ENCODE measurements at regions not wholly inside any gene's neighbourhood (a gene's known extent, or its start where the extent isn't known, plus 50 kb on each side); places are given as distances from the start of the nearest gene placed in this dataset.

- no peaks in the 10 kb centered on the region for H3K79me2 ChIP-seq (ENCODE audit: insufficient read depth, low read length)
- H4K20me1 ChIP-seq (ENCODE audit: insufficient read depth, low read length): no peaks in the 10 kb centered on the region
- H3F3A ChIP-seq (ENCODE audit: insufficient read depth, low read length): no peaks in the 10 kb centered on the region
- no peaks in the 10 kb centered on the region for H3K9me3 ChIP-seq (ENCODE audit: low read length)
- no peaks in the 10 kb centered on the region for H3K36me3 ChIP-seq (ENCODE audit: insufficient read depth, low read length)
- H2AFZ ChIP-seq (ENCODE audit: low read length): no peak overlapping the region
- H3K27ac ChIP-seq (ENCODE audit: low read depth, low read length, poor library complexity, severe bottlenecking): no peak overlapping the region
- H3K4me3 ChIP-seq (ENCODE audit: low read depth, low read length, poor library complexity, severe bottlenecking): no peak overlapping the region
- TF ChIP-seq CTCF (IDR thresholded peaks at IDR 0.05; ENCODE audit: low read length) (no peak), EZH2 (IDR thresholded peaks at IDR 0.05; ENCODE audit: borderline replicate concordance, low read length) (no peak)
- no peak overlapping the region for H3K9ac ChIP-seq (ENCODE audit: low read length)
- H3K9me2 ChIP-seq (ENCODE audit: low read depth, low read length): no peaks in the 10 kb centered on the region
- no peaks in the 10 kb centered on the region for H3K27me3 ChIP-seq (ENCODE audit: insufficient read depth, low read length)
- no peak overlapping the region for H3K4me2 ChIP-seq (ENCODE audit: low read length)
- H3K4me1 ChIP-seq (ENCODE audit: insufficient read depth, low read length, severe bottlenecking): no peaks in the 10 kb centered on the region
Measured at GRCh38 chr14:84234281-84234680, 1295.7 kb upstream of the FLRT2 start.

DNA sequence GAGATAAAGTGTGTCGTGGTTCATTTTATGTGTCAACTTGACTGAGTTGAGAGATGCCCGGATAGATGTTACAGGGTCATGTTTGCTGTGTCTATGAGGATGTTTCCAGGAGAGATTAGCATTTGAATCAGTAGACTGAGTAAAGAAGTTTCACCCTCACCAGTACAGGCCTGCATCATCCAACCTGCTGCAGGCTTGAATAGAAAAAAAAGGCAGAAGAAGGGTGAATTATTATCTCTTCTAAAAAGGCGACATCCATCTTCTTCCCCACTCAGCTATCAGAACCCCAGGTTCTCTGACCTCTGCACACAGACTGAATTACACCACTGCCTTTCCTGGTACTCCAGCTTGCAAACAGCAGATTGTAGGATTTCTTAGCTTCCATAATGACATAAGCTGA, 1293.7 kb upstream of the FLRT2 start:
- Histone ChIP-seq H3K4me3 (ENCODE audit: low read depth, low read length, poor library complexity, severe bottlenecking) (no peak overlapping the region), H3F3A (ENCODE audit: insufficient read depth, low read length) (no peaks in the 10 kb centered on the region), H4K20me1 (ENCODE audit: insufficient read depth, low read length) (no peaks in the 10 kb centered on the region), H3K9me3 (ENCODE audit: low read length) (no peaks in the 10 kb centered on the region), H3K79me2 (ENCODE audit: insufficient read depth, low read length) (no peaks in the 10 kb centered on the region), H3K9me2 (ENCODE audit: low read depth, low read length) (no peaks in the 10 kb centered on the region), H3K27ac (ENCODE audit: low read depth, low read length, poor library complexity, severe bottlenecking) (no peak overlapping the region), H3K27me3 (ENCODE audit: insufficient read depth, low read length) (no peaks in the 10 kb centered on the region), H3K4me2 (ENCODE audit: low read length) (no peak overlapping the region), H3K4me1 (ENCODE audit: insufficient read depth, low read length, severe bottlenecking) (no peaks in the 10 kb centered on the region), H3K9ac (ENCODE audit: low read length) (no peak overlapping the region), H3K36me3 (ENCODE audit: insufficient read depth, low read length) (no peaks in the 10 kb centered on the region), H2AFZ (ENCODE audit: low read length) (no peak overlapping the region)
- TF ChIP-seq EZH2 (IDR thresholded peaks at IDR 0.05; ENCODE audit: borderline replicate concordance, low read length) (no peak), CTCF (IDR thresholded peaks at IDR 0.05; ENCODE audit: low read length) (no peak)

DNA sequence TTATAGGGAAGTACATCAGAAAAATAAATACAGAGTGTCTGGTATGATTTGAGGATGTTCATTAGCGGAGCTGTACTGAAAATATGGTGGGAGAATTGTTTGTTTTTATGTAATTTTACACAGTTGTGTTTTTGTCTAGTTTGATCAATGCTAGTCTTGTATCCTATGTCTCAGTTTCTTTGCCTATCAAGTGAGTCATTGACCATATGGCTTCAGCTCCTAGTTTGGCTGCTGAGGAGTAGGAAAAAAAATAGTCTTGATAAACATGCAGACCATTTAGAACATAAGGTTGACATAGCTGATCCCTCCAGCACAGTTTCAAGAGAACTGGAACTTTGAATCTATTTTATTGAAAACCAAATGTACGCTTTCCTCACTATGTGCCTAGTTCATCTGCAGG, 1292.1 kb upstream of the FLRT2 start:
- Histone ChIP-seq H3K9me2 (ENCODE audit: low read depth, low read length) (no peaks in the 10 kb centered on the region), H3K4me3 (ENCODE audit: low read depth, low read length, poor library complexity, severe bottlenecking) (no peak overlapping the region), H3K9me3 (ENCODE audit: low read length) (no peaks in the 10 kb centered on the region), H3K4me1 (ENCODE audit: insufficient read depth, low read length, severe bottlenecking) (no peaks in the 10 kb centered on the region), H3K36me3 (ENCODE audit: insufficient read depth, low read length) (no peaks in the 10 kb centered on the region), H3K27ac (ENCODE audit: low read depth, low read length, poor library complexity, severe bottlenecking) (no peak overlapping the region), H3K9ac (ENCODE audit: low read length) (no peak overlapping the region), H4K20me1 (ENCODE audit: insufficient read depth, low read length) (no peaks in the 10 kb centered on the region), H2AFZ (ENCODE audit: low read length) (no peak overlapping the region), H3K4me2 (ENCODE audit: low read length) (no peak overlapping the region), H3F3A (ENCODE audit: insufficient read depth, low read length) (no peaks in the 10 kb centered on the region), H3K79me2 (ENCODE audit: insufficient read depth, low read length) (no peaks in the 10 kb centered on the region), H3K27me3 (ENCODE audit: insufficient read depth, low read length) (no peaks in the 10 kb centered on the region)
- TF ChIP-seq EZH2 (IDR thresholded peaks at IDR 0.05; ENCODE audit: borderline replicate concordance, low read length) (no peak), CTCF (IDR thresholded peaks at IDR 0.05; ENCODE audit: low read length) (no peak)
